ENCODE measurements at regions not wholly inside any gene's neighbourhood (a gene's known extent, or its start where the extent isn't known, plus 50 kb on each side); places are given as distances from the start of the nearest gene placed in this dataset.
A peak's percentile ranks its signal among the peaks of the same experiment; 100 is the strongest.

DNA sequence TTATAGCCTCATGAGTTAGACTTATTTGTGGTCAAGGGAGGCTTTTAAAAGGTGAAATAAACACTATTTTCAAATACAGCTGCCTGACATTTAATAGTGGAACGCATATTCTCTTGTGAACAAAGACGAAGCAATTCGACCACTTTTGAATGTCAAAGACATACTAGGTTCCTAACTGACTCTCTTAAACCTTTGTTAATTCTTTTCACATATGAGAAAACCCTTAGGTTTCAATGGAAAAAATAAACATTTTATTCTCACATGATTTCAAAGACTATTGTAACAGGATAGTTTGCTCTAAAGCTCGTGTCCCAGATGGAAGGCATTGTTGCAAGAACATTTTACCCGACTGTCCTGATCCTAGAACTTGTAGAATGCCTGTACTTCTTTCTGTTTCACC lies 74.8 kb upstream of the BOC start:
- Histone ChIP-seq H3K27ac (ENCODE audit: low read length, poor library complexity, severe bottlenecking) (no peak overlapping the region), H3K4me3 (ENCODE audit: insufficient read depth in 1 of 2, low read depth in 1 of 2, low read length in 2 of 2) (no peak overlapping the region), H2AFZ (ENCODE audit: low read depth, low read length) (no peak overlapping the region), H4K8ac (ENCODE audit: low read length) (no peak overlapping the region), H2BK12ac (ENCODE audit: low read length in 2 of 2) (no peak overlapping the region), H3K36me3 (ENCODE audit: control insufficient read depth in 1 of 2, insufficient read depth in 2 of 2, low read depth in 1 of 2, low read length in 2 of 2) (no peaks in the 10 kb centered on the region), H3K9me3 (ENCODE audit: control insufficient read depth, low read length) (peaks cover 5% of the 10 kb centered on the region), H2AK5ac (ENCODE audit: low read length, severe bottlenecking) (no peak overlapping the region), H3K14ac (ENCODE audit: low read length in 2 of 2) (no peak overlapping the region), H3K27me3 (ENCODE audit: control insufficient read depth in 1 of 2, insufficient read depth in 1 of 2, low read length in 2 of 2) (no peaks in the 10 kb centered on the region), H3K4me1 (ENCODE audit: control insufficient read depth, insufficient read depth, low read depth, low read length) (peaks cover 7% of the 10 kb centered on the region), H3K4me2 (ENCODE audit: low read length, poor library complexity, severe bottlenecking) (no peak overlapping the region), H2BK120ac (ENCODE audit: low read depth, low read length) (no peak overlapping the region), H2BK15ac (ENCODE audit: low read depth, poor library complexity, severe bottlenecking) (no peak overlapping the region), H3K18ac (ENCODE audit: low read depth in 1 of 2, low read length in 2 of 2) (no peak overlapping the region), H3K79me1 (replicated peaks; ENCODE audit: low read length, poor library complexity, severe bottlenecking) (no peaks in the 10 kb centered on the region), H3K9ac (ENCODE audit: low read length) (no peak overlapping the region), H3K4ac (ENCODE audit: low read depth in 1 of 2, low read length in 2 of 2) (no peak overlapping the region), H3K23ac (ENCODE audit: low read length in 2 of 2) (no peak overlapping the region), H4K91ac (ENCODE audit: low read length) (no peak overlapping the region), H2BK5ac (ENCODE audit: low read depth, low read length, poor library complexity, severe bottlenecking) (no peak overlapping the region)
- WGBS, result 96% methylated on average over 5 of the region's 5 CpGs
- DNase-seq, result no peak

DNA sequence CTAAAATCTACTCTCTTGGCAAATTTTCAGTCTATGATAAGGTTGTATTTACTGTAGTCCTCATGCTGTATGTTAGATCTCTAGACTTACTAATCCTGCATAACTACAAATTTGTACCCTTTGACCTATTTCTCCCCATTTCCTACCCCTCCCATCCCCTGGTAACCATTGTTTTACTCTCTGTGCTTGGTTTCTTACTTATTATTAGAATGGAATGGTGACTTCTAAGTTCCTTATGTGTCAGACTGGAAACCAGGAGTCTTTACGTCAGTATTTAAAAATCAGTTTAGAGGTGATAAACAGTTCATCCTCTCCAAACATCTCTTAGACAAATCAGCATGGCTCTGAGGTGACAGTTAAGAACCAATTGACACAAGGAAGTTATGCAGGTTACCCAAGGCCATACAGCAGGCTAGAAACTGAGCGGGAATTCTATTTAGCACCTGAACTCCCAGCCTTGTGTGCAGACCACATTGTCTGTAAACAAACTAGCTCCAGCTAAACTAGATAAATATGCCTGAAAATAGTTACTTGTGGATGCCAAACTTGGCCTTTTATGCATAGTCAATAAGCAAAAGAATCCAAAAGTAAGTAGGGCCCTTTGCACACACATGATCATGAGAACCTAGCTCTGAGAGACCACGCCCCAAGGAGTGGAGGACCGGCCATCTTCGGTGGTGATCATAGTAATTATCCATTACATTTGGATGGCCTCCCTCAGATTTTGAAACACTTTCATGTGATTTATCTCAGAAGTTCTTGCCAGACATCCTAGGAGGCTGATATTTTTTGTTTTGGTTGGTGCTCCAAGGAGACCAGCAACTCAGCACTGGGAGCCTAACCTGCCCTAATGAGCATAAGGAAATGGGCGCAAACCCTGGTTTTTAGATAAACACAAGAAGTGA lies 72.3 kb upstream of the BOC start:
- no peak overlapping the region for H4K91ac ChIP-seq (ENCODE audit: low read length)
- H3K14ac ChIP-seq (ENCODE audit: low read length in 2 of 2), result no peak overlapping the region
- peaks cover 5% of the 10 kb centered on the region for H3K9me3 ChIP-seq (ENCODE audit: control insufficient read depth, low read length)
- peaks cover 9% of the 10 kb centered on the region for H3K4me1 ChIP-seq (ENCODE audit: control insufficient read depth, insufficient read depth, low read depth, low read length)
- no peak overlapping the region for H3K9ac ChIP-seq (ENCODE audit: low read length)
- H3K36me3 ChIP-seq (ENCODE audit: control insufficient read depth in 1 of 2, insufficient read depth in 2 of 2, low read depth in 1 of 2, low read length in 2 of 2), result no peaks in the 10 kb centered on the region
- H3K4ac ChIP-seq (ENCODE audit: low read depth in 1 of 2, low read length in 2 of 2), result no peak overlapping the region
- no peaks in the 10 kb centered on the region for H3K79me1 ChIP-seq (replicated peaks; ENCODE audit: low read length, poor library complexity, severe bottlenecking)
- H2AFZ ChIP-seq (ENCODE audit: low read depth, low read length), result no peak overlapping the region
- no peak overlapping the region for H3K23ac ChIP-seq (ENCODE audit: low read length in 2 of 2)
- no peak overlapping the region for H4K8ac ChIP-seq (ENCODE audit: low read length)
- peak overlapping the region in 1 of 2 experiments; percentile 39 for H2BK12ac ChIP-seq (ENCODE audit: low read length in 2 of 2)
- no peak overlapping the region for H2BK15ac ChIP-seq (ENCODE audit: low read depth, poor library complexity, severe bottlenecking)
- H2AK5ac ChIP-seq (ENCODE audit: low read length, severe bottlenecking), result peak overlapping the region; percentile 75
- WGBS, result 99% methylated on average over 5 of the region's 6 CpGs
- no peak overlapping the region for H3K4me2 ChIP-seq (ENCODE audit: low read length, poor library complexity, severe bottlenecking)
- no peak overlapping the region for H2BK120ac ChIP-seq (ENCODE audit: low read depth, low read length)
- no peaks in the 10 kb centered on the region for H3K27me3 ChIP-seq (ENCODE audit: control insufficient read depth in 1 of 2, insufficient read depth in 1 of 2, low read length in 2 of 2)
- peak overlapping the region; percentile 35 for H2BK5ac ChIP-seq (ENCODE audit: low read depth, low read length, poor library complexity, severe bottlenecking)
- no peak overlapping the region for H3K4me3 ChIP-seq (ENCODE audit: insufficient read depth in 1 of 2, low read depth in 1 of 2, low read length in 2 of 2)
- DNase-seq, result no peak
- H3K18ac ChIP-seq (ENCODE audit: low read depth in 1 of 2, low read length in 2 of 2), result no peak overlapping the region
- H3K27ac ChIP-seq (ENCODE audit: low read length, poor library complexity, severe bottlenecking), result no peak overlapping the region

DNA sequence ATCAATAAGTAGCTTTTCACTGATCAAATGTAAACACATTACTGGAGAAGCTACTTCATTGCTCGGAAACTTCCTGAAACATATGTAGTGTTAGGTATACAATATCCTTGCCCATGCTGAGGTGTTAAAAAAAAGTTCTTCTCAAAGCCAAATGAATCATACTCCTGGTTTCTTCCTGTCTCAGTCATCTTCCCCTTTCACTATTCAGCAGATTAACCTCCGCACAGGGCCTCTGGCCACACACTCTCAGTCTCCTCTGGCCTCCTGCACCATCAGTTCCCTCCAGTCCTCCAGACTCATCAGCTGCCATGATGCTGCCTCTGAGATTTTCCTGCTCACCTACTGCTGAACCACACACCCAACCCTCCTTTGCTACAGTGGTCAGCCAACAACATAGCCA lies 70.5 kb upstream of the BOC start:
- H2AFZ ChIP-seq (ENCODE audit: low read depth, low read length), result no peak overlapping the region
- peak overlapping the region; percentile 3 for H2AK5ac ChIP-seq (ENCODE audit: low read length, severe bottlenecking)
- H3K23ac ChIP-seq (ENCODE audit: low read length in 2 of 2), result no peak overlapping the region
- no peak overlapping the region for H3K4me2 ChIP-seq (ENCODE audit: low read length, poor library complexity, severe bottlenecking)
- no peak overlapping the region for H4K8ac ChIP-seq (ENCODE audit: low read length)
- no peak overlapping the region for H2BK5ac ChIP-seq (ENCODE audit: low read depth, low read length, poor library complexity, severe bottlenecking)
- peak overlapping the region in 1 of 2 experiments; percentile 13 for H3K18ac ChIP-seq (ENCODE audit: low read depth in 1 of 2, low read length in 2 of 2)
- peaks cover 5% of the 10 kb centered on the region for H3K9me3 ChIP-seq (ENCODE audit: control insufficient read depth, low read length)
- no peak overlapping the region for H2BK120ac ChIP-seq (ENCODE audit: low read depth, low read length)
- H3K36me3 ChIP-seq (ENCODE audit: control insufficient read depth in 1 of 2, insufficient read depth in 2 of 2, low read depth in 1 of 2, low read length in 2 of 2), result no peaks in the 10 kb centered on the region
- WGBS, result 77% methylated on average over 1 of the region's 2 CpGs
- no peak overlapping the region for H3K9ac ChIP-seq (ENCODE audit: low read length)
- H3K4me3 ChIP-seq (ENCODE audit: insufficient read depth in 1 of 2, low read depth in 1 of 2, low read length in 2 of 2), result no peak overlapping the region
- no peak overlapping the region for H3K14ac ChIP-seq (ENCODE audit: low read length in 2 of 2)
- no peaks in the 10 kb centered on the region for H3K79me1 ChIP-seq (replicated peaks; ENCODE audit: low read length, poor library complexity, severe bottlenecking)
- H3K27ac ChIP-seq (ENCODE audit: low read length, poor library complexity, severe bottlenecking), result peak overlapping the region; percentile 27
- H4K91ac ChIP-seq (ENCODE audit: low read length), result no peak overlapping the region
- H3K4ac ChIP-seq (ENCODE audit: low read depth in 1 of 2, low read length in 2 of 2), result no peak overlapping the region
- H3K27me3 ChIP-seq (ENCODE audit: control insufficient read depth in 1 of 2, insufficient read depth in 1 of 2, low read length in 2 of 2), result no peaks in the 10 kb centered on the region
- peaks cover 9% of the 10 kb centered on the region for H3K4me1 ChIP-seq (ENCODE audit: control insufficient read depth, insufficient read depth, low read depth, low read length)
- H2BK15ac ChIP-seq (ENCODE audit: low read depth, poor library complexity, severe bottlenecking), result no peak overlapping the region
- DNase-seq, result no peak
- no peak overlapping the region for H2BK12ac ChIP-seq (ENCODE audit: low read length in 2 of 2)

DNA sequence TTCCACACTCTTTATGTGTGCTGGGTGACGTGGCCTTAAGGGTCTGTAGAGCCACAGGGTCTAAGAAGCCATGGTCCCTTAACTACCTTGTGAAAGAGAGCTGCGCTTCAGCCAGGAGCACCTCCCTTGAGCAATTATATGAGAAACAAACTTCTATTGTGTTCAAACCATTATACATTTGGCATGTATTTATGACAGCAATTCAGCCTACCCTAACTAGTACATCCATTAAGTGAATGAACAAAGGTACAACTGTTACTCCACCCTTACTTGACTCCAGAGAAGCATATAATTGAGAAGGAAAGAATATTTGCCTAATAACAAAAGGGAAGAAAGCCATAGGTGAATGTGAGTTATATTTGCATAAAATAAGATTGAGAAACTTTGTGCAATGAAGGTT lies 69.8 kb upstream of the BOC start:
- H3K36me3 ChIP-seq (ENCODE audit: control insufficient read depth in 1 of 2, insufficient read depth in 2 of 2, low read depth in 1 of 2, low read length in 2 of 2), result no peaks in the 10 kb centered on the region
- no peak overlapping the region for H3K4me2 ChIP-seq (ENCODE audit: low read length, poor library complexity, severe bottlenecking)
- DNase-seq, result no peak
- no peak overlapping the region for H2BK120ac ChIP-seq (ENCODE audit: low read depth, low read length)
- H3K4ac ChIP-seq (ENCODE audit: low read depth in 1 of 2, low read length in 2 of 2), result no peak overlapping the region
- no peaks in the 10 kb centered on the region for H3K27me3 ChIP-seq (ENCODE audit: control insufficient read depth in 1 of 2, insufficient read depth in 1 of 2, low read length in 2 of 2)
- H2AFZ ChIP-seq (ENCODE audit: low read depth, low read length), result no peak overlapping the region
- H4K91ac ChIP-seq (ENCODE audit: low read length), result no peak overlapping the region
- H3K18ac ChIP-seq (ENCODE audit: low read depth in 1 of 2, low read length in 2 of 2), result no peak overlapping the region
- no peak overlapping the region for H2AK5ac ChIP-seq (ENCODE audit: low read length, severe bottlenecking)
- H3K27ac ChIP-seq (ENCODE audit: low read length, poor library complexity, severe bottlenecking), result no peak overlapping the region
- no peak overlapping the region for H3K9ac ChIP-seq (ENCODE audit: low read length)
- no peak overlapping the region for H4K8ac ChIP-seq (ENCODE audit: low read length)
- no peak overlapping the region for H3K14ac ChIP-seq (ENCODE audit: low read length in 2 of 2)
- H2BK15ac ChIP-seq (ENCODE audit: low read depth, poor library complexity, severe bottlenecking), result no peak overlapping the region
- H3K79me1 ChIP-seq (replicated peaks; ENCODE audit: low read length, poor library complexity, severe bottlenecking), result no peaks in the 10 kb centered on the region
- peaks cover 7% of the 10 kb centered on the region for H3K4me1 ChIP-seq (ENCODE audit: control insufficient read depth, insufficient read depth, low read depth, low read length)
- no peak overlapping the region for H3K23ac ChIP-seq (ENCODE audit: low read length in 2 of 2)
- H3K9me3 ChIP-seq (ENCODE audit: control insufficient read depth, low read length), result peaks cover 5% of the 10 kb centered on the region
- WGBS, result 100% methylated on average over 2 of the region's 2 CpGs
- H2BK5ac ChIP-seq (ENCODE audit: low read depth, low read length, poor library complexity, severe bottlenecking), result no peak overlapping the region
- H3K4me3 ChIP-seq (ENCODE audit: insufficient read depth in 1 of 2, low read depth in 1 of 2, low read length in 2 of 2), result no peak overlapping the region
- H2BK12ac ChIP-seq (ENCODE audit: low read length in 2 of 2), result peak overlapping the region in 1 of 2 experiments; percentile 54
